Parathyroid adenoma (tissue), 2 donors: ENCODE measurements at regions not wholly inside any gene's neighbourhood (a gene's known extent, or its start where the extent isn't known, plus 50 kb on each side); places are given as distances from the start of the nearest gene placed in this dataset.
"Not testable (repeated sequence)": the region's sequence is repeated elsewhere in the genome, so short reads cannot be mapped to it uniquely, and the experiment has no call there.

ENCODE experiments used
- H2AFZ ChIP-seq: fragments of 300-600 bp; sonication (generic); one replicate; pipeline ENCODE4 v1.7.0; 2017; ENCODE audit warnings: antibody characterized with exemption, mild to moderate bottlenecking
- H3K27ac ChIP-seq: fragments of 300-600 bp; sonication (generic); one replicate; pipeline ENCODE4 v1.7.0; 2017
- H3K27me3 ChIP-seq: fragments of 300-600 bp; sonication (generic); one replicate; pipeline ENCODE4 v1.7.0; 2017; ENCODE audit warnings: low read length; ENCODE audit not compliant: control insufficient read depth, insufficient read depth
- H3K36me3 ChIP-seq: fragments of 300-600 bp; sonication (generic); one replicate; pipeline ENCODE4 v1.7.0; 2017; ENCODE audit warnings: low read length; ENCODE audit not compliant: control insufficient read depth, insufficient read depth
- H3K4me1 ChIP-seq: fragments of 300-600 bp; sonication (generic); one replicate; pipeline ENCODE4 v1.7.0; 2017; ENCODE audit warnings: control low read depth
- H3K4me2 ChIP-seq: fragments of 300-600 bp; sonication (generic); one replicate; pipeline ENCODE4 v1.7.0; 2017; ENCODE audit warnings: low read length
- H3K4me3 ChIP-seq: fragments of 300-600 bp; sonication (generic); one replicate; pipeline ENCODE4 v1.7.0; 2017; ENCODE audit warnings: low read depth, low read length
- H3K79me2 ChIP-seq: fragments of 300-600 bp; sonication (generic); one replicate; pipeline ENCODE4 v1.7.0; 2017; ENCODE audit warnings: control low read depth
- H3K9ac ChIP-seq: fragments of 300-600 bp; sonication (generic); one replicate; pipeline ENCODE4 v1.7.0; 2017; ENCODE audit warnings: mild to moderate bottlenecking
- H3K9me3 ChIP-seq: fragments of 300-600 bp; sonication (generic); one replicate; pipeline ENCODE4 v1.7.0; 2017; ENCODE audit warnings: low read length; ENCODE audit not compliant: control insufficient read depth
- TF ChIP-seq, protein P1 (sequence below): fragments of 300-600 bp; sonication (generic); IDR thresholded peaks from one replicate; pipeline ENCODE4 v1.7.0; 2017; ENCODE audit warnings: antibody characterized with exemption, mild to moderate bottlenecking
- donor health status: primary hyperparathyroidism.

GRCh38 chrX:18075603-18076002 is 145.1 kb downstream of the BEND2 start:
- no peak overlapping the region for H2AFZ ChIP-seq
- TF ChIP-seq, protein P1, sequence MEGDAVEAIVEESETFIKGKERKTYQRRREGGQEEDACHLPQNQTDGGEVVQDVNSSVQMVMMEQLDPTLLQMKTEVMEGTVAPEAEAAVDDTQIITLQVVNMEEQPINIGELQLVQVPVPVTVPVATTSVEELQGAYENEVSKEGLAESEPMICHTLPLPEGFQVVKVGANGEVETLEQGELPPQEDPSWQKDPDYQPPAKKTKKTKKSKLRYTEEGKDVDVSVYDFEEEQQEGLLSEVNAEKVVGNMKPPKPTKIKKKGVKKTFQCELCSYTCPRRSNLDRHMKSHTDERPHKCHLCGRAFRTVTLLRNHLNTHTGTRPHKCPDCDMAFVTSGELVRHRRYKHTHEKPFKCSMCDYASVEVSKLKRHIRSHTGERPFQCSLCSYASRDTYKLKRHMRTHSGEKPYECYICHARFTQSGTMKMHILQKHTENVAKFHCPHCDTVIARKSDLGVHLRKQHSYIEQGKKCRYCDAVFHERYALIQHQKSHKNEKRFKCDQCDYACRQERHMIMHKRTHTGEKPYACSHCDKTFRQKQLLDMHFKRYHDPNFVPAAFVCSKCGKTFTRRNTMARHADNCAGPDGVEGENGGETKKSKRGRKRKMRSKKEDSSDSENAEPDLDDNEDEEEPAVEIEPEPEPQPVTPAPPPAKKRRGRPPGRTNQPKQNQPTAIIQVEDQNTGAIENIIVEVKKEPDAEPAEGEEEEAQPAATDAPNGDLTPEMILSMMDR = no peak
- no peaks in the 10 kb centered on the region for H3K79me2 ChIP-seq
- no peak overlapping the region for H3K9ac ChIP-seq
- H3K9me3 ChIP-seq = no peaks in the 10 kb centered on the region
- no peak overlapping the region for H3K4me3 ChIP-seq
- H3K36me3 ChIP-seq = no peaks in the 10 kb centered on the region
- H3K4me2 ChIP-seq = no peak overlapping the region
- H3K27ac ChIP-seq = no peak overlapping the region
- H3K4me1 ChIP-seq = no peaks in the 10 kb centered on the region
- H3K27me3 ChIP-seq = no peaks in the 10 kb centered on the region

DNA sequence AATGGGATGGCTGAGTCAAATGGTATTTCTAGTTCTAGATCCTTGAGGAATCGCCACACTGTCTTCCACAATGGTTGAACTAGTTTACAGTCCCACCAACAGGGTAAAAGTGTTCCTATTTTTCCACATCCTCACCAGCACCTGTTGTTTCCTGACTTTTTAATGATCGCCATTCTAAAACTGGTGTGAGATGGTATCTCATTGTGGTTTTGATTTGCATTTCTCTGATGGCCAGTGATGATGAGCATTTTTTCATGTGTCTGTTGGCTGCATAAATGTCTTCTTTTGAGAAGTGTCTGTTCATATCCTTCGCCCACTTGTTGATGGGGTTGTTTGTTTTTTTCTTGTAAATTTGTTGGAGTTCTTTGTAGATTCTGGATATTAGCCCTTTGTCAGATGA is 152.6 kb downstream of the BEND2 start:
- not testable (repeated sequence) for H3K4me1 ChIP-seq, H3K9ac ChIP-seq, H3K79me2 ChIP-seq, H2AFZ ChIP-seq, H3K4me3 ChIP-seq, H3K4me2 ChIP-seq, H3K9me3 ChIP-seq, H3K27ac ChIP-seq, H3K27me3 ChIP-seq, H3K36me3 ChIP-seq

- Histone ChIP-seq H3K27me3 (no peaks in the 10 kb centered on the region), H3K4me3 (no peak overlapping the region), H3K36me3 (no peaks in the 10 kb centered on the region), H2AFZ (no peak overlapping the region), H3K9ac (no peak overlapping the region), H3K79me2 (no peaks in the 10 kb centered on the region), H3K27ac (no peak overlapping the region), H3K9me3 (no peaks in the 10 kb centered on the region), H3K4me2 (no peak overlapping the region), H3K4me1 (no peaks in the 10 kb centered on the region)
- TF ChIP-seq, protein P1 = no peak
Measured at GRCh38 chrX:18065956-18066355, 154.7 kb downstream of the BEND2 start.

GRCh38 chrX:18051690-18052089 is 169.0 kb downstream of the BEND2 start:
- Histone ChIP-seq H2AFZ (no peak overlapping the region), H3K9ac (no peak overlapping the region), H3K27ac (no peak overlapping the region), H3K79me2 (no peaks in the 10 kb centered on the region), H3K4me1 (no peaks in the 10 kb centered on the region), H3K36me3 (no peaks in the 10 kb centered on the region), H3K27me3 (no peaks in the 10 kb centered on the region), H3K9me3 (no peaks in the 10 kb centered on the region), H3K4me2 (no peak overlapping the region), H3K4me3 (no peak overlapping the region)
- TF ChIP-seq, protein P1 = no peak

GRCh38 chrX:18047491-18047890 is 173.2 kb downstream of the BEND2 start:
- Histone ChIP-seq H3K79me2 (no peaks in the 10 kb centered on the region), H3K4me1 (no peaks in the 10 kb centered on the region), H3K4me2 (no peak overlapping the region), H3K9ac (no peak overlapping the region), H3K9me3 (no peaks in the 10 kb centered on the region), H2AFZ (no peak overlapping the region), H3K27me3 (no peaks in the 10 kb centered on the region), H3K36me3 (no peaks in the 10 kb centered on the region), H3K27ac (no peak overlapping the region), H3K4me3 (no peak overlapping the region)
- TF ChIP-seq, protein P1 = no peak
